H1 (cell line): ENCODE measurements at regions not wholly inside any gene's neighbourhood (a gene's known extent, or its start where the extent isn't known, plus 50 kb on each side); places are given as distances from the start of the nearest gene placed in this dataset.

ENCODE experiments used
- JUND ChIP-seq: IDR thresholded peaks from 2 replicates; pipeline ENCODE4 v1.6.1; 2011; ENCODE audit warnings: mild to moderate bottlenecking, improper control_type of control experiment, low read length

DNA sequence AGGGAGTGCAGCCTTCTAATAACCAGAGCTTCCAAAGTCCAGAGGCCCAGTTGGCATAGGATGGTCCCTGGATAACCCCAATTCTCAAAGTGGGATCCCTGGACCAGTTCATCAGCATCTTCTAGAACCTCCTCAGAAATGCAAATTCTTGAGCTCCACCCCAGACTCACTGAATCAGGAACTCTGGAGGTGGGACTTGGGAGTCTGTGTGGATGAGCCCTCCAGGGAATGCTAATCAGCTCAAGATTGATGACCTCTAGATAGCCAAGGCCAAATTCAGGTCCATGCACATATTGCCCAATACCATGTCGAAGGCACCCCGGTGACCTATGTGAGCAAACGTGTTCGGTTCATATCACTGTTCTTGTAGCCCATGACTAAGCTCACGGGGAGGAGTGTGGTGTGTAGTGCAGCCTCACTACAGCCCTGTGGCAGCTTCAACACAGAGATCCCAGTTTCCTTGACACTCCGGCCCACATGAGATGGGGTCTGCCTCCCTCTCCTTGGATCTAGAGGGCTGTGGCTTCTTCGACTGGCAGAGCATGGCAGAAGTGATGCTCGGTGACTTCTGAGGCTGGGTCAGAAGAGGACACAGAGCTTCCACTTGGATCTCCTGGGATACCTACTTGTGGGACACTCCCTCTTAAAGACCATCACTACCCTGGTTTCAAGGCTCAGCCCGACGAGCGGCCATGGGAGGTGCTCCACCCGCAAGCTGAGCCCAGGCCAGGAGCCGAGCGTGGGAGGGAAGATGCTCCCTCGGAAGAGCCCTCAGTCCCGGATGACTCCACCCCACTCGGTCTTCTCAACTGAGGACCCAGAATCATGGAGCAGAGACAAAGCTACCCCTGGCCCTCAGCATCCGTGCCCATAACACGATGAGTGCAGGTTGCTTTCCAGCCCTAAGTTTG is 151.1 kb upstream of the CST7 start (continued):
- TF ChIP-seq JUND = no peak
- TF ChIP-seq, all 59 proteins: peak for 0
